ENCODE measurements at regions not wholly inside any gene's neighbourhood (a gene's known extent, or its start where the extent isn't known, plus 50 kb on each side); places are given as distances from the start of the nearest gene placed in this dataset.

DNA sequence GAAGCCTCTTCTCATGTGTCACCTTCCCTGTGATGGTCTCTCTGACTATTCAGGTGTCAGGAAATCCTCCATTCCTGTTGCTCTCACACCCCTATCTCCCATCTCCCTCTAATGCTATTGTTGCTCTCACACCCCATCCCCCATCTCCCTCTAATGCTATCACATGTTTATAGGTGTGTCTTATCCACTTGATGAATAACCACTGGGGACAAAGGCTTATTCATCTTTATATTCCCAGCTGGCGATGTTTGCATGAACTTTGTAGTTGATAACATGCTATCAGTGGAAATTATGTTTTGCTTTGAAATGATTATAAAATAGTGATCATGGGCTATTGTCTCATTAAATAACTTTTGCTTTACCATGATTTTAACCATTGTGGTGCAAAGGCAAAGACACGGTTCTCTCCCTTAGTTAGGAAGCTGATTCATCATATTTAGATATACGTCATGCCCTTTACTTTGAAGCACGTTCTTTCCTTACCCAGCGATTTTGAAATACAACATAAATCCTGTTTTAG lies 220.5 kb downstream of the PMAIP1 start:
- TF ChIP-seq POLR2A (IDR thresholded peaks at IDR 0.05) (no peak), POLR2AphosphoS5 (IDR thresholded peaks at IDR 0.05) (no peak)

Data from breast epithelium (tissue), 3 donors.